Endodermal cell (in vitro differentiated cells): ENCODE measurements at regions not wholly inside any gene's neighbourhood (a gene's known extent, or its start where the extent isn't known, plus 50 kb on each side); places are given as distances from the start of the nearest gene placed in this dataset.

Experiments used
- DNase-seq: peaks from one replicate; pipeline ENCODE4 v3.0.0-alpha.2; 2017
- H3K27ac ChIP-seq: 2 replicates; pipeline ENCODE4 v1.5.1; 2013; ENCODE audit warnings: mild to moderate bottlenecking, low read depth, low read length, moderate library complexity
- H3K27me3 ChIP-seq: 2 replicates; pipeline ENCODE4 v1.6.1; 2013; ENCODE audit warnings: mild to moderate bottlenecking, low read length, moderate library complexity; ENCODE audit not compliant: insufficient read depth, control insufficient read depth, poor library complexity, severe bottlenecking
- H3K36me3 ChIP-seq: 2 replicates; pipeline ENCODE4 v1.7.0; 2013; ENCODE audit warnings: mild to moderate bottlenecking, low read length, moderate library complexity; ENCODE audit not compliant: control insufficient read depth, insufficient read depth
- H3K4me1 ChIP-seq: one replicate; pipeline ENCODE4 v1.7.0; 2013; ENCODE audit warnings: low read length; ENCODE audit not compliant: control insufficient read depth, insufficient read depth
- H3K4me3 ChIP-seq: 2 replicates; pipeline ENCODE4 v1.5.1; 2013; ENCODE audit warnings: mild to moderate bottlenecking, low read length, moderate library complexity
- H3K9ac ChIP-seq: 2 replicates; pipeline ENCODE4 v1.6.1; 2013; ENCODE audit warnings: mild to moderate bottlenecking, low read length, moderate library complexity; ENCODE audit not compliant: poor library complexity, severe bottlenecking; ENCODE audit errors: extremely low read depth
- H3K9me3 ChIP-seq: 2 replicates; pipeline ENCODE4 v1.6.1; 2013; ENCODE audit warnings: mild to moderate bottlenecking, low read length, moderate library complexity; ENCODE audit not compliant: control insufficient read depth
- H3K27ac Mint-ChIP-seq: 2 replicates; pipeline ENCODE4 v1.8.0; 2020; ENCODE audit warnings: mixed read lengths
- H3K27me3 Mint-ChIP-seq: 2 replicates; pipeline ENCODE4 v1.8.0; 2021; ENCODE audit warnings: mild to moderate bottlenecking, mixed read lengths; ENCODE audit not compliant: insufficient read depth
- H3K36me3 Mint-ChIP-seq: 2 replicates; pipeline ENCODE4 v1.8.0; 2020; ENCODE audit warnings: low read depth, mixed read lengths
- H3K4me1 Mint-ChIP-seq: 2 replicates; pipeline ENCODE4 v1.8.0; 2020; ENCODE audit warnings: mixed read lengths
- H3K4me3 Mint-ChIP-seq: 2 replicates; pipeline ENCODE4 v1.8.0; 2020; ENCODE audit warnings: mild to moderate bottlenecking, moderate library complexity, mixed read lengths
- H3K9me3 Mint-ChIP-seq: 2 replicates; pipeline ENCODE4 v1.8.0; 2020; ENCODE audit warnings: mild to moderate bottlenecking, mixed read lengths
- WGBS, 2 experiments: methylation state at CpG; one replicate each; pipeline versions ENCODE4 v1.1.5 to v1.1.7; 2013; ENCODE audit warnings: missing lambda C conversion rate in 2 of 2, mixed read lengths in 1 of 2; ENCODE audit not compliant: insufficient coverage in 1 of 2, insufficient read length in 1 of 2; 5-methylcytosine and 5-hydroxymethylcytosine counted together
- TF ChIP-seq, protein P1 (sequence below): fragments of 200-600 bp; sonication (generic); conservative IDR thresholded peaks from 2 replicates; pipeline ENCODE4 v1.5.0; 2021; ENCODE audit warnings: antibody characterized with exemption, mild to moderate bottlenecking

DNA sequence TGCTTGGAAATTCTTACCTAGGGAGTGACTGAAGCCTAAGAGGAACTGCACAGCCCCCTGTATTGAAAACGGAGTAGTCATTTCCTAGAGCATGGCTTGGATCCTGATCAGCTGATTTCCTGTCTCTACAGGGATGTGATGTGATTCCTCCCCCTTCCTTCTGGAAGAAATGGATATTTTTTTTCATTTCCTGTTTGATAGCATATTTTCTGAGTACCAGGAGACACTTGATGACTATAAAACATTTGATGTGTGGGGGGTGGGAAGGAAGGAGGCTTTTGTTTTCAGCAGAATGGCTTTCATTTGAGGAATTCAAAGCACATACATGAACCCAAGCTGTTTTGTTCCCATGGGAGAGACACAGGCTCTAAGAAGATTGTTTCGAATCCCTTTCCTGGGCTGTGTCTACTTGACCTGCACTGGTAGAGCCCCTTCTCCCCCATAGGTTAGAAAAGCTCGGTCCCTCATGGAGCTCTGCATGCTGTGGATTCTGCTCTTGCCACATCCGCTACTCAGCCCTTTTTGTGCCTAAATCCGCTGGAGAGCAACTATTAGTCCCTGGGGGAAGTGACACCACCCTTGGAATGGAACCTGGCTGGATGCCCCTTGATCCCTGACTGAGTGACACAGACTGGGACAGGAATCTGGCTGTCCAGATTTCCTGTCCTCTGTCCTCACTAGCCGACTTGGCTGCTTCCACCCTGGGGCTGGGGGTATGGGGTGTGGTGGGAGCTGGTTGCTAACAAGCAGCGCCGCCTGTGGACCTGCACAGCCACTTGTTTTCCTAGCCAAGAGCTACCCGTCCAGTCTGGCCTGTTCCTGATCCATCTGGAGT is 71.8 kb upstream of the MACF1 start:
- Mint-ChIP-seq H3K4me1 (peaks cover 32% of the 10 kb centered on the region), H3K4me3 (peak overlapping the region; percentile 21), H3K27ac (peak overlapping the region; percentile 89), H3K27me3 (no peaks in the 10 kb centered on the region), H3K9me3 (no peaks in the 10 kb centered on the region), H3K36me3 (peaks cover 2% of the 10 kb centered on the region)
- H3K4me1 ChIP-seq: peaks cover 4% of the 10 kb centered on the region
- no peaks in the 10 kb centered on the region for H3K9me3 ChIP-seq
- peak overlapping the region; percentile 16 for H3K9ac ChIP-seq
- no peaks in the 10 kb centered on the region for H3K36me3 ChIP-seq
- no peaks in the 10 kb centered on the region for H3K27me3 ChIP-seq
- WGBS, 2 experiments: 45 to 51% methylated on average over 3 to 9 of the region's 9 CpGs
- TF ChIP-seq, protein P1, sequence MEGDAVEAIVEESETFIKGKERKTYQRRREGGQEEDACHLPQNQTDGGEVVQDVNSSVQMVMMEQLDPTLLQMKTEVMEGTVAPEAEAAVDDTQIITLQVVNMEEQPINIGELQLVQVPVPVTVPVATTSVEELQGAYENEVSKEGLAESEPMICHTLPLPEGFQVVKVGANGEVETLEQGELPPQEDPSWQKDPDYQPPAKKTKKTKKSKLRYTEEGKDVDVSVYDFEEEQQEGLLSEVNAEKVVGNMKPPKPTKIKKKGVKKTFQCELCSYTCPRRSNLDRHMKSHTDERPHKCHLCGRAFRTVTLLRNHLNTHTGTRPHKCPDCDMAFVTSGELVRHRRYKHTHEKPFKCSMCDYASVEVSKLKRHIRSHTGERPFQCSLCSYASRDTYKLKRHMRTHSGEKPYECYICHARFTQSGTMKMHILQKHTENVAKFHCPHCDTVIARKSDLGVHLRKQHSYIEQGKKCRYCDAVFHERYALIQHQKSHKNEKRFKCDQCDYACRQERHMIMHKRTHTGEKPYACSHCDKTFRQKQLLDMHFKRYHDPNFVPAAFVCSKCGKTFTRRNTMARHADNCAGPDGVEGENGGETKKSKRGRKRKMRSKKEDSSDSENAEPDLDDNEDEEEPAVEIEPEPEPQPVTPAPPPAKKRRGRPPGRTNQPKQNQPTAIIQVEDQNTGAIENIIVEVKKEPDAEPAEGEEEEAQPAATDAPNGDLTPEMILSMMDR: peak; percentile 71
- no peak overlapping the region for H3K4me3 ChIP-seq
- DNase-seq: peak; percentile 94
- H3K27ac ChIP-seq: peak overlapping the region; percentile 89

DNA sequence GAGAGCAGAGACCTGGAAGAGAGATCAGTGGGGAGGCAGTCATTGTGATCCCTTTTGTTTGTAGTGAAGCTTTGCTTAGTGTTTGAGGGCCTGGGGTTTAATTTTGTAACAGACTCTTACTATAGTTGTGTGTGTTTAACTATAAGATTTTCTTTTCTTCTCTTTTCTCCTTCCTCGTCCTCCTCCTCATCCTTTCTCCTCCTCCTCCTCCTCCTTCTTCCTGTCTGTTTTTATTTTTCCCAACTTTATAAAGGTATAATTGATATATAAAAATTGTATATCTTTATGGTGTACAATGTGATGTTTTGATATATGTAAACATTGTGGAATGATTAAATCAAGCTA is 71.2 kb upstream of the MACF1 start:
- Mint-ChIP-seq H3K36me3 (peaks cover 2% of the 10 kb centered on the region), H3K27ac (peak overlapping the region; percentile 89), H3K4me3 (peak overlapping the region; percentile 21), H3K9me3 (no peaks in the 10 kb centered on the region), H3K4me1 (peaks cover 32% of the 10 kb centered on the region), H3K27me3 (no peaks in the 10 kb centered on the region)
- peak overlapping the region; percentile 16 for H3K9ac ChIP-seq
- TF ChIP-seq, protein P1: no peak
- peak overlapping the region; percentile 89 for H3K27ac ChIP-seq
- peaks cover 4% of the 10 kb centered on the region for H3K4me1 ChIP-seq
- no peaks in the 10 kb centered on the region for H3K36me3 ChIP-seq
- H3K9me3 ChIP-seq: no peaks in the 10 kb centered on the region
- DNase-seq: no peak
- H3K27me3 ChIP-seq: no peaks in the 10 kb centered on the region
- WGBS, 2 experiments: no CpG with 5 or more reads among the region's 1 CpG
- H3K4me3 ChIP-seq: no peak overlapping the region

DNA sequence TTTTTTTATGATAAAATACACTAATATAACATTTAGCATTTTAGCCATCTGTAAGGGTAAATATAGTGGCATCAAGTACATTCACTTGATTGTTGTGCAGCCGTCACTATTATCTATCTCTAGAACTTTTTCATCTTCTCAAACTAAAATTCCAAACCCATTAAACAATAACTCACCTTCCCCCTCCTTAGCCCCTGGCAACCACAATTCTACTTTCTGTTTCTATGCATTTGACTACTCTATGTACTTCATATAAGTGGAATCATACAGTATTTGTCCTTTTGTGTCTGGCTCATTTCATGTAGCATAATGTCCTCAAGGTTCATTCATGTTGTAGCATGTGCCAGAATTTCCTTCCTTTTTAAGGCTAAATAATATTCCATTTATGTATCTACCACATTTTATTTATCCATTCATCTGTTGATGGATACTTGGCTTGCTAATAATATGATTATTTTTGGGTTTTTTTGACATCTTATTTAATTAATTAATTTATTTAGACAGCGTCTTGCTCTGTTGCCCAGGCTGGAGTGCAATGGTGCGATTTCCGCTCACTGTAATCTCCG is 69.6 kb upstream of the MACF1 start:
- no peak overlapping the region for H3K27ac ChIP-seq
- Mint-ChIP-seq H3K36me3 (peaks cover 5% of the 10 kb centered on the region), H3K4me1 (peaks cover 20% of the 10 kb centered on the region), H3K27me3 (no peaks in the 10 kb centered on the region), H3K27ac (no peak overlapping the region), H3K4me3 (no peak overlapping the region), H3K9me3 (no peaks in the 10 kb centered on the region)
- WGBS, 2 experiments: 92 to 98% methylated on average over 5 of the region's 5 CpGs
- H3K36me3 ChIP-seq: no peaks in the 10 kb centered on the region
- TF ChIP-seq, protein P1: no peak
- H3K4me3 ChIP-seq: no peak overlapping the region
- peaks cover 4% of the 10 kb centered on the region for H3K4me1 ChIP-seq
- no peak for DNase-seq
- H3K27me3 ChIP-seq: no peaks in the 10 kb centered on the region
- H3K9ac ChIP-seq: no peak overlapping the region
- H3K9me3 ChIP-seq: no peaks in the 10 kb centered on the region
